Smooth muscle cell (in vitro differentiated cells): ENCODE measurements at regions not wholly inside any gene's neighbourhood (a gene's known extent, or its start where the extent isn't known, plus 50 kb on each side); places are given as distances from the start of the nearest gene placed in this dataset.

Source experiments
- DNase-seq: peaks from one replicate; lab custom pipeline; 2025; ENCODE audit not compliant: unreplicated experiment; lab: John Stamatoyannopoulos, UW
- H2AFZ ChIP-seq: fragments of 200-600 bp; sonication (generic); 2 replicates; pipeline ENCODE4 v1.6.0; 2016; ENCODE audit warnings: antibody characterized with exemption, low read depth, mild to moderate bottlenecking
- H3F3A ChIP-seq: fragments of 200-600 bp; sonication (generic); 2 replicates; pipeline ENCODE4 v1.6.0; 2017; ENCODE audit warnings: antibody characterized with exemption, low read depth
- H3K27ac ChIP-seq: fragments of 200-600 bp; sonication (generic); 2 replicates; pipeline ENCODE4 v1.5.1; 2016; ENCODE audit warnings: low read depth, mild to moderate bottlenecking
- H3K27me3 ChIP-seq: fragments of 200-600 bp; sonication (generic); 2 replicates; pipeline ENCODE4 v1.6.1; 2016; ENCODE audit warnings: low read depth, mild to moderate bottlenecking
- H3K36me3 ChIP-seq: fragments of 200-600 bp; sonication (generic); 2 replicates; pipeline ENCODE4 v1.5.1; 2016; ENCODE audit warnings: low read depth
- H3K4me1 ChIP-seq: fragments of 200-600 bp; sonication (generic); 2 replicates; pipeline ENCODE4 v1.5.1; 2016; ENCODE audit warnings: low read depth
- H3K4me2 ChIP-seq: fragments of 200-600 bp; sonication (generic); 2 replicates; pipeline ENCODE4 v1.6.0; 2016; ENCODE audit warnings: mild to moderate bottlenecking
- H3K4me3 ChIP-seq: fragments of 200-600 bp; sonication (generic); 2 replicates; pipeline ENCODE4 v1.5.1; 2016; ENCODE audit warnings: mild to moderate bottlenecking
- H3K79me2 ChIP-seq: fragments of 200-600 bp; sonication (generic); 2 replicates; pipeline ENCODE4 v1.6.0; 2016; ENCODE audit warnings: low read depth, mild to moderate bottlenecking
- H3K9ac ChIP-seq: fragments of 200-600 bp; sonication (generic); 2 replicates; pipeline ENCODE4 v1.6.0; 2016; ENCODE audit warnings: low read depth
- H3K9me3 ChIP-seq: fragments of 200-600 bp; sonication (generic); replicated peaks from 2 replicates; pipeline ENCODE4 v1.5.1; 2016; ENCODE audit warnings: low read depth
- H4K20me1 ChIP-seq: fragments of 200-600 bp; sonication (generic); 2 replicates; pipeline ENCODE4 v1.6.0; 2016; ENCODE audit warnings: low read depth
- WGBS: methylation state at CpG from one replicate; pipeline ENCODE4 v1.1.7; 2016; ENCODE audit warnings: low lambda C conversion rate; 5-methylcytosine and 5-hydroxymethylcytosine counted together
- TF ChIP-seq, protein P1 (sequence below): fragments of 200-600 bp; sonication (generic); IDR thresholded peaks from 2 replicates; pipeline ENCODE4 v1.5.1; 2017; ENCODE audit warnings: borderline replicate concordance, mild to moderate bottlenecking, antibody characterized with exemption; ENCODE audit not compliant: insufficient read depth, poor library complexity, severe bottlenecking

DNA sequence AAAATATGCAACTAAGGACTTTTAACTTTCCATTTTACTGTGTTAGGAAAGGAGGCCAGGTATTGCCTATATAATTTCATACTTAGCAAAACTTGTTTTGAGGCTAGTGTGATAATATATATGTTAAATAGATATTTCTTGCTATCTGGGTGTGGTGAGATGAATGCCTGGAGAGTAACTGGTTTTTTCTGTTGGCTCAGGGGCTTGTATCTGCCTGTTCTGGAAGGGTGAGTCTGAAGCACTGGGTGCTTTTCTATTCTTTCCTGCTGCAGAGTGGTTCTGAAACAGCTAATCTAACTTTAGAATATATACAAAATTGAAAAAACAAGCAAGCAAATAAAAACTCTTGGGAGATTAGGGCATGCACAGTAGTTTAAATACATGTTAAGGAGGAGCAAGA lies 64.6 kb upstream of the MYCBP2 start:
- Histone ChIP-seq H3K9ac (no peak overlapping the region), H3K79me2 (no peaks in the 10 kb centered on the region), H3K27ac (no peak overlapping the region), H4K20me1 (no peaks in the 10 kb centered on the region), H3K27me3 (no peaks in the 10 kb centered on the region), H2AFZ (no peak overlapping the region), H3K4me1 (no peaks in the 10 kb centered on the region), H3K4me2 (no peak overlapping the region), H3K4me3 (no peak overlapping the region), H3F3A (no peaks in the 10 kb centered on the region), H3K9me3 (no peaks in the 10 kb centered on the region), H3K36me3 (no peaks in the 10 kb centered on the region)
- DNase-seq: no peak
- TF ChIP-seq, protein P1, sequence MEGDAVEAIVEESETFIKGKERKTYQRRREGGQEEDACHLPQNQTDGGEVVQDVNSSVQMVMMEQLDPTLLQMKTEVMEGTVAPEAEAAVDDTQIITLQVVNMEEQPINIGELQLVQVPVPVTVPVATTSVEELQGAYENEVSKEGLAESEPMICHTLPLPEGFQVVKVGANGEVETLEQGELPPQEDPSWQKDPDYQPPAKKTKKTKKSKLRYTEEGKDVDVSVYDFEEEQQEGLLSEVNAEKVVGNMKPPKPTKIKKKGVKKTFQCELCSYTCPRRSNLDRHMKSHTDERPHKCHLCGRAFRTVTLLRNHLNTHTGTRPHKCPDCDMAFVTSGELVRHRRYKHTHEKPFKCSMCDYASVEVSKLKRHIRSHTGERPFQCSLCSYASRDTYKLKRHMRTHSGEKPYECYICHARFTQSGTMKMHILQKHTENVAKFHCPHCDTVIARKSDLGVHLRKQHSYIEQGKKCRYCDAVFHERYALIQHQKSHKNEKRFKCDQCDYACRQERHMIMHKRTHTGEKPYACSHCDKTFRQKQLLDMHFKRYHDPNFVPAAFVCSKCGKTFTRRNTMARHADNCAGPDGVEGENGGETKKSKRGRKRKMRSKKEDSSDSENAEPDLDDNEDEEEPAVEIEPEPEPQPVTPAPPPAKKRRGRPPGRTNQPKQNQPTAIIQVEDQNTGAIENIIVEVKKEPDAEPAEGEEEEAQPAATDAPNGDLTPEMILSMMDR: no peak

DNA sequence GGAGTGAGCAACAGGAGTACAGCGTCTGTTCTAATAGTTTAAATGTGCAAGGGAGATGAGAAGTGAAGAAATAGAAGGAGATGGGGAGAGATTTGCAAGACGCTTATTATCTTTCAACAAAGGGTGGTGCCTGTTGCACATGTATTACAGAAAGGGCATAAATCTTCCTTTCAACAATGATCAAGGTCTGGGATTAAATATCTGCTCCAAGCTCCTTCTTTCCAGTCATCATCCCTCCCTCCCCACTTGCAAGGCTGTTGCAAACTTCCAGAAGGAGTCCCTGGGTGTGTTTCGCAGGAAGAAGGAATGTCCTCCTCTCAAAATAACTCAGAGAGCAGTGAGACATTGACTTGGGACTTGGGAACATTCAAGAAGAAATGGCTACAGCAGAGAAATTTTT lies 63.5 kb upstream of the MYCBP2 start:
- Histone ChIP-seq H3K9ac (no peak overlapping the region), H3K27me3 (no peaks in the 10 kb centered on the region), H2AFZ (no peak overlapping the region), H3F3A (no peaks in the 10 kb centered on the region), H3K4me1 (no peaks in the 10 kb centered on the region), H3K27ac (no peak overlapping the region), H4K20me1 (no peaks in the 10 kb centered on the region), H3K9me3 (no peaks in the 10 kb centered on the region), H3K4me3 (no peak overlapping the region), H3K4me2 (no peak overlapping the region), H3K79me2 (no peaks in the 10 kb centered on the region), H3K36me3 (no peaks in the 10 kb centered on the region)
- no peak for DNase-seq
- TF ChIP-seq, protein P1: no peak
- 78% methylated on average over 3 of the region's 3 CpGs for WGBS

DNA sequence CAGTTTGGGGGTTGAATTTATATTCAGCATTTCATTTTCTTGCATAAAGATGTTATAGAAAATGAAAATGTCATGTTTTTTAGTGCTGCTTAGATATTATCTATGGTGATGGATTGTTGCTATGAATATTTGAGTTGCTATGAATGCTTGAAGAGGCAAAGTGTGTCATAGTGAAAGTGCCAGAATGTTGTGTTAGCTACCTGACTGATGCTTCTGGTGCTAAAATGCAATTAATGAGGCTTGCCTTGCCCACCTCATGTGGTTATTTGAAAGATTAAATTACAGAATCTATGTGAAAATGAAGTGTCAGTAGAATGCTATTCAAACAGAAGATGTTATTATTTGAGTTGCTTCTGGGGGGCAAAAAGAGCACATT lies 62.7 kb upstream of the MYCBP2 start:
- H3K4me3 ChIP-seq: no peak overlapping the region
- no peak overlapping the region for H3K9ac ChIP-seq
- H4K20me1 ChIP-seq: no peaks in the 10 kb centered on the region
- H3K4me2 ChIP-seq: no peak overlapping the region
- no peaks in the 10 kb centered on the region for H3K4me1 ChIP-seq
- H2AFZ ChIP-seq: no peak overlapping the region
- H3F3A ChIP-seq: no peaks in the 10 kb centered on the region
- H3K79me2 ChIP-seq: no peaks in the 10 kb centered on the region
- no peaks in the 10 kb centered on the region for H3K27me3 ChIP-seq
- no peaks in the 10 kb centered on the region for H3K9me3 ChIP-seq
- TF ChIP-seq, protein P1: no peak
- H3K27ac ChIP-seq: no peak overlapping the region
- no peaks in the 10 kb centered on the region for H3K36me3 ChIP-seq
- DNase-seq: no peak

DNA sequence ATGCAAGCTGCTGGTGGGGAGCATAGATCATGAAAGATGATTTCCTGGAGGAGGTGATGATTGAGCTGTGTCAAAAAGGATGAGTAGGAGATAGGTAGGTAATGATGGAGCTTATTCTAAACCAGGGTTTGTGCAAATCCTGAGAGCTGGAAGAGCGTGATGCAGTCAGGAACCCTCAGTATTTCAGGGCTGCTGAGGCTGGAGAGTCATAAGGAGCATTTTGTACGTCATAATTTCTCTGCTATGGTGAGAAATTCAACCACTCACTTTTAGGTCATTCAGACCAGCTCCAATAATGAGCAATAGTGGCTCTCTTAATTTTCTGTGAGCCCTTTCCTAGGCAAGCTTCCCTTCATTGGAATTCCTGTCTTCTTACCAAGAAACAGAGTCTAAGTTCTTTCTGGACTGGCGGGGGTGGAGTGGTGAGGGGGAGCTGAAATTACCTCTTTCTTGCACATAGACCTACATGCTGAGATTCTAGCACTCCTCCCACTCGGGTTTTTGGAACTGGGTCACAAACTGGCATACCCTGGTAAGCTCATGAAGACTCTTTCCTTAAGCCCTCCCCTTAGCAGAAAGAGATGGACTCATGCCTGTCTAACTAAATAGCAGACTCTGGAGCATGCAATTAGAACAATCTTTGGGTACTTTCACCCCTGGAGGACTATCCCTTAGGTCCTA lies 62.2 kb upstream of the MYCBP2 start:
- Histone ChIP-seq H3K9me3 (no peaks in the 10 kb centered on the region), H3K9ac (no peak overlapping the region), H3K4me3 (no peak overlapping the region), H3K4me1 (no peaks in the 10 kb centered on the region), H3K36me3 (no peaks in the 10 kb centered on the region), H3F3A (no peaks in the 10 kb centered on the region), H2AFZ (no peak overlapping the region), H3K4me2 (no peak overlapping the region), H3K27me3 (no peaks in the 10 kb centered on the region), H3K27ac (no peak overlapping the region), H4K20me1 (no peaks in the 10 kb centered on the region), H3K79me2 (no peaks in the 10 kb centered on the region)
- DNase-seq: no peak
- WGBS: 68% methylated on average over 4 of the region's 4 CpGs
- TF ChIP-seq, protein P1: no peak
